ENCODE measurements at regions not wholly inside any gene's neighbourhood (a gene's known extent, or its start where the extent isn't known, plus 50 kb on each side); places are given as distances from the start of the nearest gene placed in this dataset.

DNA sequence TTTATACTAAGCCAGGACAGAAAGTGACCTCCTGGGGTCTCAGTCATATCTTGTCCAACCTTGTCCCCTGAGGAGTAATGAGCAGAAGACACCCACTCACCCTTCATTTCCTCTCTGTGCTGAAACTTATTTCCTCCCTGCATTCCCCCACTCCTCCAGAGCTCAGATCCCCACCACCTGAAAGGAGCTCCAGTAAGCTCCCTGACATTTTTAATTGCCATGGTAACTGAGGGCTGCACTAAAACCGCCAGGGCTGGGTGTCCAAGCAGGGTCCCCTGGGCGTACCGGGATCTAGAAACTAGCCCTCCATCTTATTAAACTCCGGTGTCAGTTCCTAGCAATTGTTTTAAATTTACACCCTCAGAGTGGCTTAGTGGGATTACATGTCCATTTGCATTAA, 393.3 kb upstream of the HNRNPA3 start:
- in situ Hi-C loops (cut with HindIII; ENCODE audit: low pct_unique_long_range_greater_than_20kb, low sequenced_read_pairs), result no loop called here
- Histone ChIP-seq H3K27ac (ENCODE audit: low read length) (no peak overlapping the region), H3K9me3 (ENCODE audit: control insufficient read depth, insufficient read depth, low read depth, low read length) (no peaks in the 10 kb centered on the region), H3K27me3 (ENCODE audit: control insufficient read depth, insufficient read depth, low read length) (no peaks in the 10 kb centered on the region; the same call in 1 of the 2 replicates), H3K4me3 (ENCODE audit: low read depth in 2 of 2, low read length in 2 of 2) (no peak overlapping the region), H3K4me1 (ENCODE audit: control insufficient read depth, insufficient read depth, low read length) (no peaks in the 10 kb centered on the region), H3K36me3 (ENCODE audit: control insufficient read depth, insufficient read depth, low read length) (no peaks in the 10 kb centered on the region)
- ChIA-PET POLR2A (no interaction called here), CTCF (interaction anchor here (0.8 kb wide), 2 partner anchors 208 to 364 kb away, joined by 3 to 4 read pairs; no protein-coding TSS in a partner anchor)
- no TSS peak for BruUV-seq (replicated peaks)
- ATAC-seq, result no peak
- intact Hi-C loops (cut with micrococcal nuclease; ENCODE audit: unreplicated experiment), result loop anchor here (10.0 kb wide), 2 partner anchors 135 to 695 kb away; partner anchors contain the start of genes HOXD8 and HOXD9
- no peak for DNase-seq (ENCODE audit: low read depth, low spot score)
- no peak for TF ChIP-seq POLR2AphosphoS5 (IDR thresholded peaks at IDR 0.05; ENCODE audit: low read depth, low read length)
- no peak for TF ChIP-seq TCF7L2 (IDR thresholded peaks at IDR 0.05; ENCODE audit: low read depth, low read length)
- TF ChIP-seq SIN3A (IDR thresholded peaks at IDR 0.05; ENCODE audit: borderline replicate concordance, insufficient read depth, low read depth, low read length), result no peak
- TF ChIP-seq, protein P1, sequence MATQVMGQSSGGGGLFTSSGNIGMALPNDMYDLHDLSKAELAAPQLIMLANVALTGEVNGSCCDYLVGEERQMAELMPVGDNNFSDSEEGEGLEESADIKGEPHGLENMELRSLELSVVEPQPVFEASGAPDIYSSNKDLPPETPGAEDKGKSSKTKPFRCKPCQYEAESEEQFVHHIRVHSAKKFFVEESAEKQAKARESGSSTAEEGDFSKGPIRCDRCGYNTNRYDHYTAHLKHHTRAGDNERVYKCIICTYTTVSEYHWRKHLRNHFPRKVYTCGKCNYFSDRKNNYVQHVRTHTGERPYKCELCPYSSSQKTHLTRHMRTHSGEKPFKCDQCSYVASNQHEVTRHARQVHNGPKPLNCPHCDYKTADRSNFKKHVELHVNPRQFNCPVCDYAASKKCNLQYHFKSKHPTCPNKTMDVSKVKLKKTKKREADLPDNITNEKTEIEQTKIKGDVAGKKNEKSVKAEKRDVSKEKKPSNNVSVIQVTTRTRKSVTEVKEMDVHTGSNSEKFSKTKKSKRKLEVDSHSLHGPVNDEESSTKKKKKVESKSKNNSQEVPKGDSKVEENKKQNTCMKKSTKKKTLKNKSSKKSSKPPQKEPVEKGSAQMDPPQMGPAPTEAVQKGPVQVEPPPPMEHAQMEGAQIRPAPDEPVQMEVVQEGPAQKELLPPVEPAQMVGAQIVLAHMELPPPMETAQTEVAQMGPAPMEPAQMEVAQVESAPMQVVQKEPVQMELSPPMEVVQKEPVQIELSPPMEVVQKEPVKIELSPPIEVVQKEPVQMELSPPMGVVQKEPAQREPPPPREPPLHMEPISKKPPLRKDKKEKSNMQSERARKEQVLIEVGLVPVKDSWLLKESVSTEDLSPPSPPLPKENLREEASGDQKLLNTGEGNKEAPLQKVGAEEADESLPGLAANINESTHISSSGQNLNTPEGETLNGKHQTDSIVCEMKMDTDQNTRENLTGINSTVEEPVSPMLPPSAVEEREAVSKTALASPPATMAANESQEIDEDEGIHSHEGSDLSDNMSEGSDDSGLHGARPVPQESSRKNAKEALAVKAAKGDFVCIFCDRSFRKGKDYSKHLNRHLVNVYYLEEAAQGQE (IDR thresholded peaks at IDR 0.05; ENCODE audit: insufficient read depth in 1 of 2, low read depth in 2 of 2, low read length in 1 of 2), result no peak
- TF ChIP-seq, protein P2, sequence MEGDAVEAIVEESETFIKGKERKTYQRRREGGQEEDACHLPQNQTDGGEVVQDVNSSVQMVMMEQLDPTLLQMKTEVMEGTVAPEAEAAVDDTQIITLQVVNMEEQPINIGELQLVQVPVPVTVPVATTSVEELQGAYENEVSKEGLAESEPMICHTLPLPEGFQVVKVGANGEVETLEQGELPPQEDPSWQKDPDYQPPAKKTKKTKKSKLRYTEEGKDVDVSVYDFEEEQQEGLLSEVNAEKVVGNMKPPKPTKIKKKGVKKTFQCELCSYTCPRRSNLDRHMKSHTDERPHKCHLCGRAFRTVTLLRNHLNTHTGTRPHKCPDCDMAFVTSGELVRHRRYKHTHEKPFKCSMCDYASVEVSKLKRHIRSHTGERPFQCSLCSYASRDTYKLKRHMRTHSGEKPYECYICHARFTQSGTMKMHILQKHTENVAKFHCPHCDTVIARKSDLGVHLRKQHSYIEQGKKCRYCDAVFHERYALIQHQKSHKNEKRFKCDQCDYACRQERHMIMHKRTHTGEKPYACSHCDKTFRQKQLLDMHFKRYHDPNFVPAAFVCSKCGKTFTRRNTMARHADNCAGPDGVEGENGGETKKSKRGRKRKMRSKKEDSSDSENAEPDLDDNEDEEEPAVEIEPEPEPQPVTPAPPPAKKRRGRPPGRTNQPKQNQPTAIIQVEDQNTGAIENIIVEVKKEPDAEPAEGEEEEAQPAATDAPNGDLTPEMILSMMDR (IDR thresholded peaks at IDR 0.05), result no peak

DNA sequence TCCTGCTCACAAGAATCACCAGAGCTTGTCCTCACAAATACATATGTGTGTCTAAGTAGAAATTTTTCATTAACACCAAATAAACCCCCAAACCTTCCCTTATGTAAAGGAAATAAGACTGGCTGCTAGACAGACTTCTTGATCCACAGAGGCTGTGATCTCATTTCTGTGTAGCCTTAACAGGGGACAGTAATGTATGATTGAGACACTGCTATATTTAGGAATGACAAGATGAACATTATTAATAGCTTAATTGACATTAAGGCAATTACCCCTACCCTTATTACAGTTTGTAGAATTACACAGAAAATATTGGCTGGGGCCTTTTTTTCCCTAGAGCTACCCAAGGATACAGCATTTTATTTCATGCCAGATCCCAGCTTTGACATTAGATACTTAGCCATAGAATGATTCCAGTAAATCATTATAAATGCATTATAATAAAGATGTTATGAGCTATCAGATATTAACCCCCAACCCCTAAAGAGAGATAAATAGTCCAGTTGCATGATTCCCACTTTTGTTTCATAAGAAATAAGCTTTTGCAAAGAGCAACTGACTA, 392.1 kb upstream of the HNRNPA3 start:
- no peaks in the 10 kb centered on the region for H3K9me3 ChIP-seq (ENCODE audit: control insufficient read depth, insufficient read depth, low read depth, low read length)
- CTCF ChIA-PET, result no interaction called here
- H3K36me3 ChIP-seq (ENCODE audit: control insufficient read depth, insufficient read depth, low read length), result no peaks in the 10 kb centered on the region
- TF ChIP-seq, protein P2 (IDR thresholded peaks at IDR 0.05), result no peak
- TF ChIP-seq POLR2AphosphoS5 (IDR thresholded peaks at IDR 0.05; ENCODE audit: low read depth, low read length) (no peak), SIN3A (IDR thresholded peaks at IDR 0.05; ENCODE audit: borderline replicate concordance, insufficient read depth, low read depth, low read length) (no peak), TCF7L2 (IDR thresholded peaks at IDR 0.05; ENCODE audit: low read depth, low read length) (no peak)
- TF ChIP-seq, protein P1 (IDR thresholded peaks at IDR 0.05; ENCODE audit: insufficient read depth in 1 of 2, low read depth in 2 of 2, low read length in 1 of 2), result no peak
- DNase-seq (ENCODE audit: low read depth, low spot score), result no peak
- POLR2A ChIA-PET, result no interaction called here
- H3K4me3 ChIP-seq (ENCODE audit: low read depth in 2 of 2, low read length in 2 of 2), result no peak overlapping the region
- intact Hi-C loops (cut with micrococcal nuclease; ENCODE audit: unreplicated experiment), result no loop called here
- in situ Hi-C loops (cut with HindIII; ENCODE audit: low pct_unique_long_range_greater_than_20kb, low sequenced_read_pairs), result no loop called here
- BruUV-seq (replicated peaks), result no TSS peak
- no peaks in the 10 kb centered on the region for H3K4me1 ChIP-seq (ENCODE audit: control insufficient read depth, insufficient read depth, low read length)
- H3K27ac ChIP-seq (ENCODE audit: low read length), result no peak overlapping the region
- no peak for ATAC-seq
- H3K27me3 ChIP-seq (ENCODE audit: control insufficient read depth, insufficient read depth, low read length), result peaks cover 5% of the 10 kb centered on the region
